Kidney (tissue), 13 donors: ENCODE measurements at regions not wholly inside any gene's neighbourhood (a gene's known extent, or its start where the extent isn't known, plus 50 kb on each side); places are given as distances from the start of the nearest gene placed in this dataset.
"Not testable (repeated sequence)": the region's sequence is repeated elsewhere in the genome, so short reads cannot be mapped to it uniquely, and the experiment has no call there.

Source experiments
- DNase-seq, 5 donors: peaks; one replicate each; pipeline ENCODE4 v3.0.0-alpha.2; 2013 to 2020
- FAIRE-seq: peaks from 2 replicates; lab custom pipeline; 2012; peaks lifted over from hg19 to GRCh38; lab: Jason Lieb, UNC
- H3K27ac ChIP-seq, 2 donors: one replicate each; pipeline ENCODE4 v1.7.0; 2013; ENCODE audit warnings: low read depth in 2 of 2, low read length in 2 of 2, inconsistent platforms in 1 of 2
- H3K27me3 ChIP-seq: one replicate; pipeline ENCODE4 v1.7.1; 2013; ENCODE audit warnings: low read length, inconsistent platforms; ENCODE audit not compliant: control insufficient read depth, insufficient read depth
- H3K36me3 ChIP-seq, 3 donors: one replicate each; pipeline versions ENCODE4 v1.7.0 to v1.7.1; 2013; ENCODE audit warnings: low read length in 3 of 3, control low read depth in 1 of 3, inconsistent platforms in 1 of 3; ENCODE audit not compliant: insufficient read depth in 3 of 3, control insufficient read depth in 2 of 3
- H3K4me1 ChIP-seq, 3 donors: one replicate each; pipeline versions ENCODE4 v1.7.0 to v1.7.1; 2013; ENCODE audit warnings: low read length in 3 of 3, inconsistent platforms in 1 of 3, low read depth in 1 of 3; ENCODE audit not compliant: control insufficient read depth in 2 of 3, insufficient read depth in 2 of 3
- H3K4me3 ChIP-seq, 3 donors: one replicate each; pipeline versions ENCODE4 v1.7.0 to v1.8.1; 2013; ENCODE audit warnings: low read length in 3 of 3, control low read depth in 1 of 3, inconsistent platforms in 1 of 3
- H3K9ac ChIP-seq, 3 donors: one replicate each; pipeline versions ENCODE4 v1.7.0 to v1.7.1; 2013; ENCODE audit warnings: low read length in 3 of 3, control low read depth in 1 of 3, inconsistent platforms in 1 of 3
- H3K9me3 ChIP-seq, 3 donors: one replicate each; pipeline versions ENCODE4 v1.7.0 to v1.7.1; 2013; ENCODE audit warnings: low read length in 3 of 3, control low read depth in 1 of 3, inconsistent platforms in 1 of 3; ENCODE audit not compliant: control insufficient read depth in 2 of 3, insufficient read depth in 1 of 3
- CTCF ChIP-seq: IDR thresholded peaks from 3 replicates; pipeline ENCODE4 v1.5.1; 2012; ENCODE audit warnings: mild to moderate bottlenecking, moderate library complexity, borderline replicate concordance; ENCODE audit not compliant: insufficient read depth; ENCODE audit errors: extremely low read depth
- intact Hi-C: fragments of 100-400 bp; cut with DNase I; formaldehyde crosslinking; loops from one replicate; pipeline ENCODE4 v1.11.1; 2022
- donor health status: control.
- donor health status: control.
- donor health status: control.
- donor health status: control.
- donor health status: control.
- donor health status: DM: yes; HTN: yes; CAD: no.
- donor health status: Normal renal cell carcinoma (clear cell type).

DNA sequence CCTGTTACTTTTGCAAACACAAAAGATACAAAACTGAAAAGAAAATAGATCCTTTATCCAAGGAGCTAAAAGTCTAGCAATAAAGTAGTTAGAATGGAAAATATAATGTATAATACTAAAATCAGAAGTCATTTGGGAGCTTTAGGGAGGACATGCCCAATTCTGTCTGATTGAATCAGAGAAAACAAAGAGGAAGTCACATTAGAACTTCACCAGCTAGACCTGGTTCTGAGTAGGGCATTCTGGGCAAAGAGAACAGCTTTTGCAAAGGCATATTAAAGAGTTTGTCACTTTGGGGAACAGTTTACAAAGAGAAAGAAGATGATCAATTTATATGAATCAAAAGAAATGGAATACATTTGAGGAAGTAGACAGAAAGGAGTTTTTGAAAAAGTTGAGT, 107.0 kb upstream of the PRSS1 start:
- Histone ChIP-seq H3K27me3 (no peaks in the 10 kb centered on the region), H3K4me1 (no peaks in the 10 kb centered on the region), H3K4me3 (no peak overlapping the region), H3K9ac (no peak overlapping the region), H3K27ac (no peak overlapping the region), H3K9me3 (no peaks in the 10 kb centered on the region), H3K36me3 (no peaks in the 10 kb centered on the region)
- no peak for TF ChIP-seq CTCF
- DNase-seq: no peak
- intact Hi-C loops: no loop called here
- no peak for FAIRE-seq

GRCh38 chr7:142641252-142641651, 108.0 kb upstream of the PRSS1 start:
- DNase-seq, FAIRE-seq, H3K4me1 ChIP-seq, H3K36me3 ChIP-seq, H3K9ac ChIP-seq, H3K27ac ChIP-seq, H3K27me3 ChIP-seq, H3K9me3 ChIP-seq, H3K4me3 ChIP-seq, intact Hi-C loops: not testable (repeated sequence)

DNA sequence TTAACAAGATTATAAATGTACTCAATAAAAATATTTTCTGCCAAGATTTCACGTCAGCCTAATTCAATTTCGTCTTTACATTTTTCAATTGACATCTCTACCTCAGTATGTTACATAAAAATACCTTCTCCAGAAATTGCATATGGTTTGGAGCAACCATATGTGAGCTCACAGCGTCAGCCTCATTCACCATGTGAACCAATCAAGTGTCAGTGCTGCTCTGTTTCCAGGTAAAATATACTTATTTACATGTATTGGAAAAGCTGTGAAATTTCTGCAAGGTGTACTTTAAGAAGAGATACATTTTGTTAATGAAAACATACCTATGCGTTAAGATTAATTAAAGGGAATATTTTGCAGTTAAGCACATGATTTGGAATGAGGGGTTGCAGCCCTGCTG, 110.7 kb upstream of the PRSS1 start:
- no peak for DNase-seq
- Histone ChIP-seq H3K27me3 (no peaks in the 10 kb centered on the region), H3K36me3 (no peaks in the 10 kb centered on the region), H3K9me3 (no peaks in the 10 kb centered on the region), H3K9ac (no peak overlapping the region), H3K4me1 (no peaks in the 10 kb centered on the region), H3K27ac (no peak overlapping the region), H3K4me3 (no peak overlapping the region)
- intact Hi-C loops: no loop called here
- no peak for FAIRE-seq
- no peak for TF ChIP-seq CTCF

- H3K27ac ChIP-seq: no peak overlapping the region
- H3K36me3 ChIP-seq: no peaks in the 10 kb centered on the region
- H3K9ac ChIP-seq: no peak overlapping the region
- no peak for DNase-seq
- no peaks in the 10 kb centered on the region for H3K27me3 ChIP-seq
- no peak for FAIRE-seq
- TF ChIP-seq CTCF: no peak
- no peaks in the 10 kb centered on the region for H3K9me3 ChIP-seq
- intact Hi-C loops: no loop called here
- H3K4me3 ChIP-seq: no peak overlapping the region
- no peaks in the 10 kb centered on the region for H3K4me1 ChIP-seq
Observed at GRCh38 chr7:142637240-142637639, 112.0 kb upstream of the PRSS1 start.
